Tibial nerve (tissue), 4 donors: ENCODE measurements at regions not wholly inside any gene's neighbourhood (a gene's known extent, or its start where the extent isn't known, plus 50 kb on each side); places are given as distances from the start of the nearest gene placed in this dataset.

ENCODE experiments used
- DNase-seq, 2 donors: peaks; one replicate each; pipeline ENCODE4 v3.0.0-alpha.2; 2019; ENCODE audit warnings: low spot score in 2 of 2
- H3K27ac ChIP-seq, 4 donors: fragments of 200-600 bp; sonication (generic) in 3 of 4; one replicate each; pipeline ENCODE4 v1.5.1; 2017 to 2019; ENCODE audit warnings: mild to moderate bottlenecking in 1 of 4
- H3K27me3 ChIP-seq, 2 donors: fragments of 200-600 bp; sonication (generic) in 1 of 2; one replicate each; pipeline versions ENCODE4 v1.5.1 to v1.6.0; 2017 to 2019
- H3K36me3 ChIP-seq, 3 donors: fragments of 200-600 bp; sonication (generic); one replicate each; pipeline ENCODE4 v1.5.1; 2018 to 2019
- H3K4me1 ChIP-seq, 4 donors: fragments of 200-600 bp; sonication (generic) in 3 of 4; one replicate each; pipeline ENCODE4 v1.5.1; 2017 to 2019
- H3K4me3 ChIP-seq, 4 donors: fragments of 200-600 bp; sonication (generic) in 3 of 4; one replicate each; pipeline ENCODE4 v1.5.1; 2017 to 2019; ENCODE audit warnings: mild to moderate bottlenecking in 1 of 4, moderate library complexity in 1 of 4
- H3K9me3 ChIP-seq, 4 donors: fragments of 200-600 bp; sonication (generic) in 3 of 4; one replicate each; pipeline ENCODE4 v1.5.1; 2017 to 2019
- EP300 ChIP-seq, 2 donors: sonication (generic); formaldehyde crosslinking; IDR thresholded peaks; one replicate each; pipeline ENCODE4 v1.6.1; 2017; ENCODE audit warnings: antibody characterized with exemption in 2 of 2, mild to moderate bottlenecking in 1 of 2
- POLR2A ChIP-seq, 2 donors: fragments of 450-650 bp; IDR thresholded peaks; one replicate each; pipeline ENCODE4 v1.6.1; 2017; ENCODE audit warnings: antibody characterized with exemption in 2 of 2, mild to moderate bottlenecking in 2 of 2, moderate library complexity in 2 of 2
- WGBS, 2 donors: methylation state at CpG; one replicate each; pipeline ENCODE4 v1.1.5; 2018; 5-methylcytosine and 5-hydroxymethylcytosine counted together
- TF ChIP-seq, protein P1 (sequence below), 5 experiments: fragments of 200-600 bp in 3 of 5; fragments of 450-650 bp in 2 of 5; sonication (generic) in 3 of 5; IDR thresholded peaks; one replicate each; pipeline ENCODE4 v1.5.1; 2016 to 2019; ENCODE audit warnings: antibody characterized with exemption in 5 of 5, mild to moderate bottlenecking in 3 of 5, moderate library complexity in 2 of 5

DNA sequence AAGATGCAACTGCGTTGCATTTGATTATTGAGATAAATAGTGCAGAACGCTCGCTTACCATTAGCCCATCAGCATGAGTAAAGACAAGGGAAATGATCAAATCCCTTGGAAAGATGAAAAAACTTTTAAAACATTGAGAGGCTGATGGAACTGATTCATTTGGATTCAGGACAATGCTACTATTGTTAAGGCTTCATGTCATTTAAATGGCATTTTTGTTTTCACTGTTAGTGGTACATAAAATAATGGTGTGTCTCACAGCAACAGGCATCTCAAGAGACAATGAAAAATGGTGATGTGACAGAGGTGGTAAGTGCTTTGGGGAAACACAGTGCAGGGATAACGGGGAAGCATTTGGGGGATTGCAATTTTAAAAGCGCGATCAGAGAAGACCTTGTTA is 159.7 kb upstream of the KCNG1 start:
- DNase-seq, result no peak
- 52 to 53% methylated on average over 6 of the region's 6 CpGs for whole genome bisulfite sequencing, 2 donors
- Histone ChIP-seq H3K9me3 (no peaks in the 10 kb centered on the region), H3K4me1 (peaks cover 0 to 6% (median 0%) of the 10 kb centered on the region in 4 donors), H3K4me3 (no peak overlapping the region), H3K27ac (peak overlapping the region in 1 of 4 donors; percentile 11), H3K27me3 (no peaks in the 10 kb centered on the region), H3K36me3 (no peaks in the 10 kb centered on the region)
- TF ChIP-seq EP300 (IDR thresholded peaks at IDR 0.05), result no peak
- no peak for TF ChIP-seq POLR2A (IDR thresholded peaks at IDR 0.05)
- TF ChIP-seq, protein P1, sequence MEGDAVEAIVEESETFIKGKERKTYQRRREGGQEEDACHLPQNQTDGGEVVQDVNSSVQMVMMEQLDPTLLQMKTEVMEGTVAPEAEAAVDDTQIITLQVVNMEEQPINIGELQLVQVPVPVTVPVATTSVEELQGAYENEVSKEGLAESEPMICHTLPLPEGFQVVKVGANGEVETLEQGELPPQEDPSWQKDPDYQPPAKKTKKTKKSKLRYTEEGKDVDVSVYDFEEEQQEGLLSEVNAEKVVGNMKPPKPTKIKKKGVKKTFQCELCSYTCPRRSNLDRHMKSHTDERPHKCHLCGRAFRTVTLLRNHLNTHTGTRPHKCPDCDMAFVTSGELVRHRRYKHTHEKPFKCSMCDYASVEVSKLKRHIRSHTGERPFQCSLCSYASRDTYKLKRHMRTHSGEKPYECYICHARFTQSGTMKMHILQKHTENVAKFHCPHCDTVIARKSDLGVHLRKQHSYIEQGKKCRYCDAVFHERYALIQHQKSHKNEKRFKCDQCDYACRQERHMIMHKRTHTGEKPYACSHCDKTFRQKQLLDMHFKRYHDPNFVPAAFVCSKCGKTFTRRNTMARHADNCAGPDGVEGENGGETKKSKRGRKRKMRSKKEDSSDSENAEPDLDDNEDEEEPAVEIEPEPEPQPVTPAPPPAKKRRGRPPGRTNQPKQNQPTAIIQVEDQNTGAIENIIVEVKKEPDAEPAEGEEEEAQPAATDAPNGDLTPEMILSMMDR (IDR thresholded peaks at IDR 0.05), result no peak

DNA sequence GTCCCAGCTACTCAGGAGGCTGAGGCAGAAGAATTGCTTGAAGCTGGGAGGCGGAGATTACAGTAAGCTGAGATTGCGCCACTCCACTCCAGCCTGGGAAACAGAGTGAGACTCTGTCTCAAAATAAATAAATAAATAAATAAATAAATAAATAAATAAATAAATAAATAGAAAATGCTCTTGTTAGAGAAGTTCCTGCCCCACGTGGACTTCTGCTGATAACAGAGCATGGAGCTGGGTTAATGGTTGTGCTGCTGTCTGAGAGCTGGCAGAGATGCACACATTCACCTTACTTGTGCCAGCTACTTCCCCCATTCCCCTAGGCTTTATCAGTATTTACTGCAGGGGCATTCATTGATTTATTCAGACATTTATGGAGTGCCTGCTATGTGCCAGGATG is 155.2 kb upstream of the KCNG1 start:
- WGBS, 2 donors, result 78 to 86% methylated on average over 3 of the region's 3 CpGs
- DNase-seq, result no peak
- peaks cover 0 to 6% (median 0%) of the 10 kb centered on the region in 4 donors for H3K4me1 ChIP-seq

DNA sequence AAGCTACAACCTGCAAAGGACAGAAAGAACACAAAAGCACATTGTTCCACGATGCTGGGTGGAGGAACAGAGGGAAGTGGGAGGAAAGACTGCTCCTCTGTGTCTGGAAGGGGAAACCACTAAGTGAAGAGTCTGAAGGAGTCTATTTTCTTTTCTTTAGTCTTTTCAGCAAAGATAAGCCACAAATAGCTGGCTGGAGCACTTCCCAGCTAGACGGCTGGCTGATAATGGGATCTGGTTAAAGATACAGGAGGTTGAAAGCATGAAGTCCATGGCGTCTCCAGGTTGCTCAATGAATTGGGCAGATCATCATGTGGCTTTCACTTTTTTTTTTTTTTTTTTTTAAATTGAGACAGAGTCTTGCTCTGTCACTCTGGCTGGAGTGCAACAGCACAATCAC is 154.0 kb upstream of the KCNG1 start:
- Histone ChIP-seq H3K4me1 (no peaks in the 10 kb centered on the region), H3K27me3 (no peaks in the 10 kb centered on the region), H3K27ac (no peak overlapping the region), H3K36me3 (no peaks in the 10 kb centered on the region), H3K4me3 (no peak overlapping the region), H3K9me3 (no peaks in the 10 kb centered on the region)
- no peak for DNase-seq
- TF ChIP-seq EP300 (IDR thresholded peaks at IDR 0.05), result no peak
- TF ChIP-seq, protein P1 (IDR thresholded peaks at IDR 0.05), result no peak
- no peak for TF ChIP-seq POLR2A (IDR thresholded peaks at IDR 0.05)
- 14 to 23% methylated on average over 3 of the region's 3 CpGs for WGBS, 2 donors

More for the DNA sequence above, 155.2 kb upstream of the KCNG1 start:
- H3K4me3 ChIP-seq, result no peak overlapping the region
- H3K36me3 ChIP-seq, result no peaks in the 10 kb centered on the region
- no peak overlapping the region for H3K27ac ChIP-seq
- no peaks in the 10 kb centered on the region for H3K9me3 ChIP-seq
- H3K27me3 ChIP-seq, result no peaks in the 10 kb centered on the region
- TF ChIP-seq, protein P1 (IDR thresholded peaks at IDR 0.05), result no peak
- TF ChIP-seq EP300 (IDR thresholded peaks at IDR 0.05), result no peak

- H3K27me3 ChIP-seq, result no peaks in the 10 kb centered on the region
- no peak for DNase-seq
- H3K36me3 ChIP-seq, result no peaks in the 10 kb centered on the region
- H3K27ac ChIP-seq, result no peak overlapping the region
- WGBS, 2 donors, result 76 to 77% methylated on average over 8 of the region's 8 CpGs
- H3K4me3 ChIP-seq, result no peak overlapping the region
- no peaks in the 10 kb centered on the region for H3K9me3 ChIP-seq
- TF ChIP-seq POLR2A (IDR thresholded peaks at IDR 0.05) (no peak), EP300 (IDR thresholded peaks at IDR 0.05) (no peak)
- TF ChIP-seq, protein P1 (IDR thresholded peaks at IDR 0.05), result no peak
- H3K4me1 ChIP-seq, result no peaks in the 10 kb centered on the region
These were observed 153.5 kb upstream of the KCNG1 start for GRCh38 chr20:51176446-51176845.

- H3K4me3 ChIP-seq, result no peak overlapping the region
- DNase-seq, result no peak
- TF ChIP-seq, protein P1 (IDR thresholded peaks at IDR 0.05), result no peak
- TF ChIP-seq EP300 (IDR thresholded peaks at IDR 0.05) (no peak), POLR2A (IDR thresholded peaks at IDR 0.05) (no peak)
- 89 to 96% methylated on average over 2 to 5 of the region's 5 CpGs for WGBS, 2 donors
- no peaks in the 10 kb centered on the region for H3K36me3 ChIP-seq
- no peaks in the 10 kb centered on the region for H3K9me3 ChIP-seq
- H3K27me3 ChIP-seq, result no peaks in the 10 kb centered on the region
- no peaks in the 10 kb centered on the region for H3K4me1 ChIP-seq
- H3K27ac ChIP-seq, result no peak overlapping the region
These were observed 152.8 kb upstream of the KCNG1 start for GRCh38 chr20:51175724-51176123.
